GM18505 (cell line): ENCODE measurements at regions not wholly inside any gene's neighbourhood (a gene's known extent, or its start where the extent isn't known, plus 50 kb on each side); places are given as distances from the start of the nearest gene placed in this dataset.

Source experiments
- ATAC-seq: cut with Tn5 transposase; IDR thresholded peaks from one replicate; pipeline ENCODE4 v1.9.1; 2021; ENCODE audit not compliant: unreplicated experiment
- POLR2A ChIP-seq: IDR thresholded peaks from 4 replicates; pipeline ENCODE4 v1.6.1; 2011; ENCODE audit warnings: borderline replicate concordance; ENCODE audit not compliant: insufficient read depth, insufficient read length; ENCODE audit errors: extremely low read depth

DNA sequence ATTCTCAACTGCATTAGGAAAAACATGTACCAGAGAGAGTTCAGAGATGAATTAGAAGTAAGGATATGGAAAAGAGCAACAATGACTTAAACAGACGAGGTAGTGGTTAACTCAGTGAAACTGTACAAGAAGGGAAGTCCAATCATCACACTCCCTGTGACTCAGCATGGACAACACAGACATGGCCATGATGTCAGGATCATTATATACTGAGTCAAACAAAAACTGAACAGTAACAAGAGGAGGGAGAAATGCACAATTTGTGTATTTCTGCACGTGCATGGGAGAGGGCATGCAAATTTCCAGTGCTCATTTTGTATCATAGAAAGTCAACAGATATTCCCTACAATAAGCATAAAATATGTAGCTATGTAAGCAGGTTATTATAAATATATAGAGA, 1037.8 kb downstream of the BCL11B start:
- TF ChIP-seq POLR2A = no peak
- no peak for ATAC-seq

DNA sequence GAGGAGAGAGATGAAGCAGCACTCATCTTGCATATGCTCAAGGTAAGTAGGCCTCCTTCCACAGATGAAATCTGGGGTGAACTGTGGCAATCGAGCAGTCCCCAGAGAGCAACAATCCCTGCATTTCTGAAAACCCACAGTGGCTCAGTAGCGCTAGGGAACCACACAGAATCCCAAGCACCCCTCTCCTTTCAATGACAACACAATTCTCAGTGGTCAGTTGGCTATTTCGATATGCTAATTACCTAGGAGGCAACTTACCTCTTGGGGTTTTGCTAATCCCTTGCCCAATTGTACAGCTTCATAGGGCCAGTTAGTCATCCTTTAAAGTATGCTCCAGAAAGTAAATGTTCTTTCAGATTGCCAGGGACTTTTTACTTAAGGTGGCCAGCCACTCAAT, 1035.7 kb downstream of the BCL11B start:
- no peak for ATAC-seq
- TF ChIP-seq POLR2A = no peak

DNA sequence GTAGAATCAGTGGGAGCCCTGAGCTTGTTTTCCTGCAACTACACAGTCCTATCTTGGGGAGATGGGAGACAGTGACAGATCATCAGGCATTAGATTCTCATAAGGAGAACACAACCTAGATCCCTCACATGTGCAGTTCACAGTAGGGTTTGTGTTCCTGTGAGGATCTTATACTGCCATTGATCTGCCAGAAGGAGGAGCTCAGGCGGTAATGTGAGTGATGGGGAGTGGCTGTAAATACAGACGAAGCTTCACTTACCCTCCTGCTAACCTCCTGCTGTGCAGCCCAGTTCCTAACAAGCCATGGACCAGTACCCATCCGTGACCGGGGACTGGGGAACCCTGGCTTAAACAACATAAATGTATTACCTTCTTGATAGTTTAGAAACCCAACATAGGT, 1034.1 kb downstream of the BCL11B start:
- no peak for TF ChIP-seq POLR2A
- ATAC-seq = no peak

- no peak for TF ChIP-seq POLR2A
- ATAC-seq = no peak
Measured at GRCh38 chr14:98240376-98240775, 1031.6 kb downstream of the BCL11B start.

DNA sequence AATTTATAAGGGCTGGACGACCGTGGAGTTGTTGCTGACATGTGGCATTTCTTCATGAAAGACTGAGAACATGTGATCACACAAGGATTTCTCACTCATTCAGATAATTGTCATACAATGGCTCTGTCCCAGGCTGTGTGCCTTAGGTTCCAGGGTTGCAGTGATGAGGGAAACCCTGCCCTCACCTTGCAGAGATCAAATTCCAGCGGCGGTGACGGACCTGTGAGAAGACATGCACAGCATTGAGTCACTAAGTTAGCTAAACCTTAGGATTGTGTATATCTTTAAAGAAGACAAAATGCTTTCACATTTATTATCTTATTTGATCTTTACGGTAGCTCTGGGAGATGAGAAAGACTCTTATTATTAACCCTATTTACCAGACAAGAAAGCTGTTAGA, 1029.1 kb downstream of the BCL11B start:
- no peak for ATAC-seq
- no peak for TF ChIP-seq POLR2A

DNA sequence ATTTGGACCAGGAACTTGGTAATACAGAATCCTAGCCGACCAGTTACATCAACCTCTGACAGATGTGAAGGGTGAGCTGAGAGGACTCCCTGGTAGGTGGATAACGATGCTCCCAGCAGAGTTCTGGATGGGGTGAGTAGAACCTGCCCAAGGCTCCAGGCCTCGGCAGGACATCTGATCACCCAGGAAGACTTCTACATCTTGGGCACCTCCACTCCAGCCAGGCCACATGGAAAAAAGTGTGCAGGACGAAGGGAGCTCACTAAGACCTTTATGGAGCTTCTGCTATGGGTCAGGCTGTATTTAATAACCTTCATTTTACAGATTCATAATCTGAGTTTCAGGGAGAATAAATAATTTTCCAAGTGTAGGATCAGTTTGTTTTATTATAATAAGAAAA, 1028.7 kb downstream of the BCL11B start:
- no peak for TF ChIP-seq POLR2A
- no peak for ATAC-seq

DNA sequence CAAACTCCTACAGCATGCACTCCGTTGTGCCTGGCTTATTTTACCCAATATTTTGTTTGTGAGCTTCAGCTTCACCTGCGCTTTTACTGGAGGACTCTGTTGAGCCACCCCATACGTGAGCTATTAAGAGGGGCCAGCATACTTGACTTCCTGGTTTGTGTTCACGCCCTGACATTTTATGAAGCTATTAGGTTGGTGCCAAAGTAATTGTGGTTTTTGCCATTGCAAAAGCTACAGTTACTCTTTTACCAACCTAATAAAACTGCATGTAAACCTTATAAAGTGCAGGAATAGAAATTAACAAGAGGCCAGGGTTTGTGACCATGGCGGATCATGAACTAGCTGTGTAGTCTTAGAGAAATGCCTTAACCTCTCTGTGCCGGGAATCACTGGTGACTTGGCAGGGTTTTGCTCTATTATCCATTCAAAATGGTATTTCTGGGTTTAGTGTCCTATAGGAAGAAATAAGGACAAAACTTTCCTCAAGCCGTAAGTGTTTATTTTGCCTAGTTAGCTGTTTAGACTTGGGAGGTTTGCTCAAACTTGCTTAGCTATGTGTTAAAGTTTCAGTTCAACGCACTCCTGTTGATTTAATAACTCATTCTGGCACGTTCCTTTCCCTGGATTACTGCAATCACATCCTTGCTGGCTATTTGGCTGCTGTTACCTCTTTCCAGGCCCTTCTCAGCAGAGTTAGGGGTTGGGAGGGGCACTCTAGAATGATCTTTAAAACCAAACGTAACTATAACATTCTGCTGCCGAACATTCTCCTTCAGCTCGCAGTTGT, 1027.6 kb downstream of the BCL11B start:
- no peak for ATAC-seq
- TF ChIP-seq POLR2A = no peak

- TF ChIP-seq POLR2A = no peak
- no peak for ATAC-seq
Measured at GRCh38 chr14:98244966-98245569, 1026.9 kb downstream of the BCL11B start.

GRCh38 chr14:98249057-98249456, 1022.9 kb downstream of the BCL11B start:
- no peak for TF ChIP-seq POLR2A
- no peak for ATAC-seq

- no peak for ATAC-seq
- no peak for TF ChIP-seq POLR2A
Measured at GRCh38 chr14:98249476-98249875, 1022.5 kb downstream of the BCL11B start.

GRCh38 chr14:98252820-98253219, 1019.2 kb downstream of the BCL11B start:
- ATAC-seq = no peak
- TF ChIP-seq POLR2A = no peak

DNA sequence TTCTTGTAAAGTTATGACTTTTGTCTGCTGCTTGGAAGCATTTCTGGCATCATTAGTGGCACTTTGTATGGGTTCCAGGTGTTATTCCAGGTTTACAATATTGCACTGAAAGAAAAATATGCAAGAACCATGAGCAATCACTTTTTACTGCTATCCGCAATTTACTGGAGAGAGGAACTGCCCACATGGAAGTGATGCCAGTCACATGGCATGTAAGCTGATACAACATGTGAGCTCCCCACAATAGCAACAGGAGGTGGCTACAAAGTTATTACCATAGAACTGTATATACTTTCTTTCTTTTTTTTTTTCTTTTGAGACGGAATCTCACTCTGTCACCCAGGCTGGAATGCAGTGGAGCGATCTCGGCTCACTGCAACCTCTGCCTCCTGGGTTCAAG, 1012.1 kb downstream of the BCL11B start:
- TF ChIP-seq POLR2A = no peak
- no peak for ATAC-seq

GRCh38 chr14:98262566-98262965, 1009.4 kb downstream of the BCL11B start:
- no peak for ATAC-seq
- TF ChIP-seq POLR2A = no peak

- no peak for ATAC-seq
Measured at GRCh38 chr14:98269533-98269932, 1002.5 kb downstream of the BCL11B start.

More at GRCh38 chr14:98269533-98269932, 1002.5 kb downstream of the BCL11B start:
- no peak for TF ChIP-seq POLR2A
